ENCODE measurements at regions not wholly inside any gene's neighbourhood (a gene's known extent, or its start where the extent isn't known, plus 50 kb on each side); places are given as distances from the start of the nearest gene placed in this dataset.

DNA sequence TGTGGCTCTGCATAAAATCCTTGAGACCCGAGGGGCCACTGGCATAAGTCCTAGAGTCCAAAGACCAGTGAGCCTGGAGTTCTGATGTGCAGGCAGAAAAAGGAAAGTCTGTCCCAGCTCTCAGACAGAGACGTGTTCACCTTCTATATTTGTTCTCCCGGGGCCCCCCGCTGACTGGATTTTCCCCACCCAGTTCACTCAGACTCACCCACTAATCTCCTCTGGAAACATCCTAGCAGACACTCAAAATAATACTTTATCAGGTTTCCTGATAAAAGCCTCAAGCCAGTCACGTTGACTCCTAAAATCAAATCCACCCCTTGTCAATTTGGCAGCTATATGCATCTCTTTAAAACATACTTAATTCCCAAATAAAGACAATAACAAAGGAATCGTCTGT lies 1084.2 kb upstream of the NCAM2 start:
- Histone ChIP-seq H4K20me1 (ENCODE audit: insufficient read depth) (no peaks in the 10 kb centered on the region), H3K79me2 (ENCODE audit: insufficient read depth) (no peaks in the 10 kb centered on the region), H3K36me3 (ENCODE audit: low read depth) (no peaks in the 10 kb centered on the region), H3K27me3 (replicated peaks; ENCODE audit: insufficient read depth) (no peaks in the 10 kb centered on the region), H3K9me3 (ENCODE audit: low read depth) (no peaks in the 10 kb centered on the region), H3K4me2 (ENCODE audit: unreplicated experiment) (no peak overlapping the region), H3K9ac (no peak overlapping the region), H3K4me1 (ENCODE audit: insufficient read depth) (no peaks in the 10 kb centered on the region), H3K9me2 (ENCODE audit: insufficient read depth) (no peaks in the 10 kb centered on the region), H3K27ac (no peak overlapping the region), H3K4me3 (no peak overlapping the region), H2AFZ (no peak overlapping the region), H3F3A (ENCODE audit: insufficient read depth) (no peaks in the 10 kb centered on the region)
- WGBS, 2 experiments (ENCODE audit: low coverage in 1 of 2, low lambda C conversion rate in 2 of 2, missing lambda C conversion rate in 2 of 2) = 18 to 20% methylated on average over 6 of the region's 6 CpGs
- in situ Hi-C loops (cut with MboI) = no loop called here
- no peak for TF ChIP-seq EZH2 (IDR thresholded peaks at IDR 0.05; ENCODE audit: insufficient read depth, poor library complexity, severe bottlenecking)
- no peak for TF ChIP-seq EZH2phosphoT487 (IDR thresholded peaks at IDR 0.05; ENCODE audit: insufficient read depth, low read depth)
- no peak for DNase-seq

DNA sequence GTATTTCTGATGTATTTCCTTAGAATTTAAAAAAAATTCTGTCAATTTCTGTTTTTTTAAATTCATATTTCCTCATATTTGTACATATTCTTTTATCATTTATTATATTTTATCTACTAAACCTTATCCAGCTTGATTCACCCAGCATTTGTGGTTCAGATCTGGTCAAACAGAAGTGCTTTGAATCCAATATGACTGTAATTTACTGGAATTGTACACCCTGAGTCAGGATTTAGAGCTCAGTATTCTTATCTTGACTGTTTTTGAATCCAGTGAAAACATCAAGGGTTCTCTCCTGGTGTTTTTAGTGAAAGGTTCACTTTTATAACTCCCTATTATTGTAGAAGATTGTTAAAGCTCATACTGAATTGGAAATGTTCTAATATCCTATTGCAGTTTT lies 1077.0 kb upstream of the NCAM2 start:
- no peaks in the 10 kb centered on the region for H3K9me2 ChIP-seq (ENCODE audit: insufficient read depth)
- in situ Hi-C loops (cut with MboI) = no loop called here
- H3F3A ChIP-seq (ENCODE audit: insufficient read depth) = no peaks in the 10 kb centered on the region
- no peaks in the 10 kb centered on the region for H3K36me3 ChIP-seq (ENCODE audit: low read depth)
- no peaks in the 10 kb centered on the region for H3K27me3 ChIP-seq (replicated peaks; ENCODE audit: insufficient read depth)
- no peaks in the 10 kb centered on the region for H3K4me1 ChIP-seq (ENCODE audit: insufficient read depth)
- H2AFZ ChIP-seq = no peak overlapping the region
- H3K9ac ChIP-seq = no peak overlapping the region
- no peak overlapping the region for H3K4me3 ChIP-seq
- no peak overlapping the region for H3K27ac ChIP-seq
- H3K4me2 ChIP-seq (ENCODE audit: unreplicated experiment) = no peak overlapping the region
- H4K20me1 ChIP-seq (ENCODE audit: insufficient read depth) = no peaks in the 10 kb centered on the region
- H3K79me2 ChIP-seq (ENCODE audit: insufficient read depth) = no peaks in the 10 kb centered on the region
- TF ChIP-seq EZH2phosphoT487 (IDR thresholded peaks at IDR 0.05; ENCODE audit: insufficient read depth, low read depth) (no peak), EZH2 (IDR thresholded peaks at IDR 0.05; ENCODE audit: insufficient read depth, poor library complexity, severe bottlenecking) (no peak)
- H3K9me3 ChIP-seq (ENCODE audit: low read depth) = no peaks in the 10 kb centered on the region
- DNase-seq = no peak

DNA sequence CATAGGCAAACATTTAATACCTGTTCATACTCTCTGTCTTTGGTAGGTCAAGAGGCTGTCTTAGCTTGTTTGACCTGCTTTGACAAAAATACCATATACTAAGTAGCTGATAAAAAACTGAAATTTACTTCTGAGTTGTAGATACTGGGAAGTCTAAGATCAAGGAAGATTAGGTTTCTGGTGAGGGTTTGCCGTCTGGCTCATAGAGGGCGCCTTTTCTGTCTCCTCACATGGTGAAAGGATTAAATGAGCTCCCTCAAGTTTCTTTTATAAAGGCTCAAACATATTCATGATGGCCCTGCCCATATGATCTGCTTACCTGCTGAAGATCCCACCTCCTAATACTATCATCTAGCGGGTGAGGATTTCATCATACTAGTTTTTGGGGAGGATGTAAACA lies 1076.1 kb upstream of the NCAM2 start:
- H3K9ac ChIP-seq = no peak overlapping the region
- no peak for TF ChIP-seq EZH2phosphoT487 (IDR thresholded peaks at IDR 0.05; ENCODE audit: insufficient read depth, low read depth)
- no peak for TF ChIP-seq EZH2 (IDR thresholded peaks at IDR 0.05; ENCODE audit: insufficient read depth, poor library complexity, severe bottlenecking)
- H3K4me2 ChIP-seq (ENCODE audit: unreplicated experiment) = no peak overlapping the region
- H3K4me1 ChIP-seq (ENCODE audit: insufficient read depth) = no peaks in the 10 kb centered on the region
- H3K36me3 ChIP-seq (ENCODE audit: low read depth) = no peaks in the 10 kb centered on the region
- H4K20me1 ChIP-seq (ENCODE audit: insufficient read depth) = no peaks in the 10 kb centered on the region
- in situ Hi-C loops (cut with MboI) = no loop called here
- no peaks in the 10 kb centered on the region for H3K27me3 ChIP-seq (replicated peaks; ENCODE audit: insufficient read depth)
- no peak overlapping the region for H3K4me3 ChIP-seq
- H3K79me2 ChIP-seq (ENCODE audit: insufficient read depth) = no peaks in the 10 kb centered on the region
- no peak overlapping the region for H2AFZ ChIP-seq
- 18 to 23% methylated on average over 3 of the region's 3 CpGs for WGBS, 2 experiments (ENCODE audit: low coverage in 1 of 2, low lambda C conversion rate in 2 of 2, missing lambda C conversion rate in 2 of 2)
- H3K9me2 ChIP-seq (ENCODE audit: insufficient read depth) = no peaks in the 10 kb centered on the region
- H3F3A ChIP-seq (ENCODE audit: insufficient read depth) = no peaks in the 10 kb centered on the region
- H3K9me3 ChIP-seq (ENCODE audit: low read depth) = no peaks in the 10 kb centered on the region
- no peak for DNase-seq
- H3K27ac ChIP-seq = no peak overlapping the region

DNA sequence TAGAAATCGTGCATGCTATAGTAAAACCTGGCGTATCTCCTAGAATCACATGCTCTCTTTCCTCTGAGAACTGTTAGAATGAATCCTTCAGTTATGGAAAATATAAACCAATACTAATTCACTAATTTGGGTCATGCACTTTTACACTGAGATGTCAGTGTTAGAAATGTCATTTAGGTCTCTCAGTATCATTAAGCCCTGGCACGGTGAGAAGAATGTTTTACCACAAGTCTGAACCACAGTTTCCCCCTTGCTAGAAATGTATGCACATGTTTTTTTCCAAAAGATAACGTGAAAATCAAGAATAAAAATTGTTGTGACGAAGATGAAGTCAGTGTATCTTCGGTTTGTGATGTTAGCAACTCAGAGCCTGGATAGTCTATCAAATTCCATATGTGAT lies 1062.7 kb upstream of the NCAM2 start:
- no peak overlapping the region for H2AFZ ChIP-seq
- H3K9ac ChIP-seq = no peak overlapping the region
- H3K27me3 ChIP-seq (replicated peaks; ENCODE audit: insufficient read depth) = no peaks in the 10 kb centered on the region
- no peaks in the 10 kb centered on the region for H3K9me2 ChIP-seq (ENCODE audit: insufficient read depth)
- no peaks in the 10 kb centered on the region for H3K79me2 ChIP-seq (ENCODE audit: insufficient read depth)
- no peak overlapping the region for H3K27ac ChIP-seq
- no peaks in the 10 kb centered on the region; the same call in 1 of the 2 replicates for H4K20me1 ChIP-seq (ENCODE audit: insufficient read depth)
- WGBS, 2 experiments (ENCODE audit: low coverage in 1 of 2, low lambda C conversion rate in 2 of 2, missing lambda C conversion rate in 2 of 2) = 19 to 24% methylated on average over 6 of the region's 6 CpGs
- no peak for TF ChIP-seq EZH2phosphoT487 (IDR thresholded peaks at IDR 0.05; ENCODE audit: insufficient read depth, low read depth)
- in situ Hi-C loops (cut with MboI) = no loop called here
- no peaks in the 10 kb centered on the region for H3K9me3 ChIP-seq (ENCODE audit: low read depth)
- H3K4me2 ChIP-seq (ENCODE audit: unreplicated experiment) = no peak overlapping the region
- no peaks in the 10 kb centered on the region for H3K36me3 ChIP-seq (ENCODE audit: low read depth)
- no peak overlapping the region for H3K4me3 ChIP-seq
- H3F3A ChIP-seq (ENCODE audit: insufficient read depth) = no peaks in the 10 kb centered on the region
- H3K4me1 ChIP-seq (ENCODE audit: insufficient read depth) = no peaks in the 10 kb centered on the region
- no peak for DNase-seq

DNA sequence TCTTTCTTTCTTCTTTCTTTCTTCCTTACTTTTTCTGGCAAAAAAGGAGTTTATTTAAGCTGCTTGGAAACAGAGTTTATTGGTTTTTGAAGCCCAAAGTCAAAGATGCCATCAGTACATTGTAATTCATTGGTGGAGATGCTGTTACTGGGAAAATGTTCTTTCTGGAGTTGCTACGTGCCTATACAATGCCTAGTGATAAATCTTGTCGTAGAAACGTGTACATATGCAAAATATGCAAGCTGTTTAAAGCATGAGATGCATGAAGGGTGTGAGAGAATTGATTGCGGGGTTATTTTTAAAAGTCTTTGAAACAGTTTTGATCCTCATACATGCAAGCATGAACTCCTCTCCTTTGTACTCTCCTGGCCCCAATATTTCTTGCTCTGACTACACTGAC lies 1060.6 kb upstream of the NCAM2 start:
- H3F3A ChIP-seq (ENCODE audit: insufficient read depth) = no peaks in the 10 kb centered on the region
- in situ Hi-C loops (cut with MboI) = no loop called here
- H3K9me3 ChIP-seq (ENCODE audit: low read depth) = no peaks in the 10 kb centered on the region
- TF ChIP-seq EZH2phosphoT487 (IDR thresholded peaks at IDR 0.05; ENCODE audit: insufficient read depth, low read depth) (no peak), EZH2 (IDR thresholded peaks at IDR 0.05; ENCODE audit: insufficient read depth, poor library complexity, severe bottlenecking) (no peak)
- no peak overlapping the region for H3K27ac ChIP-seq
- no peaks in the 10 kb centered on the region for H3K4me1 ChIP-seq (ENCODE audit: insufficient read depth)
- no peak overlapping the region for H3K9ac ChIP-seq
- DNase-seq = no peak
- no peaks in the 10 kb centered on the region for H3K27me3 ChIP-seq (replicated peaks; ENCODE audit: insufficient read depth)
- 26% methylated on average over 4 of the region's 4 CpGs for WGBS, 2 experiments (ENCODE audit: low coverage in 1 of 2, low lambda C conversion rate in 2 of 2, missing lambda C conversion rate in 2 of 2)
- no peak overlapping the region for H3K4me2 ChIP-seq (ENCODE audit: unreplicated experiment)
- H3K9me2 ChIP-seq (ENCODE audit: insufficient read depth) = no peaks in the 10 kb centered on the region; the same call in 1 of the 2 replicates
- H3K79me2 ChIP-seq (ENCODE audit: insufficient read depth) = no peaks in the 10 kb centered on the region
- H3K4me3 ChIP-seq = no peak overlapping the region
- no peaks in the 10 kb centered on the region; the same call in 1 of the 2 replicates for H4K20me1 ChIP-seq (ENCODE audit: insufficient read depth)
- no peak overlapping the region for H2AFZ ChIP-seq
- no peaks in the 10 kb centered on the region for H3K36me3 ChIP-seq (ENCODE audit: low read depth)
